H1 (cell line): ENCODE measurements at regions not wholly inside any gene's neighbourhood (a gene's known extent, or its start where the extent isn't known, plus 50 kb on each side); places are given as distances from the start of the nearest gene placed in this dataset.
A peak's percentile ranks its signal among the peaks of the same experiment; 100 is the strongest.

Experiments
- CTCF ChIA-PET: fragments of 300-600 bp; sonication (Branson Sonifier 250); formaldehyde crosslinking; loops from one replicate; lab custom pipeline; 2021; ENCODE audit not compliant: partially characterized antibody; lab: Charles Lee
- POLR2A ChIA-PET: fragments of 300-600 bp; sonication (Branson Sonifier 250); formaldehyde crosslinking; loops from one replicate; lab custom pipeline; 2021; ENCODE audit warnings: inconsistent platforms; ENCODE audit not compliant: partially characterized antibody; lab: Charles Lee
- DNase-seq, 2 experiments: peaks; one replicate each; pipeline versions ENCODE4 v3.0.0 to v3.0.0-alpha.2; 2010 to 2022; ENCODE audit warnings: low spot score in 2 of 2, low read depth in 1 of 2, mixed read lengths in 1 of 2
- FAIRE-seq: peaks from 2 replicates; lab custom pipeline; 2011; peaks lifted over from hg19 to GRCh38; lab: Jason Lieb, UNC
- H2AFZ ChIP-seq: 2 replicates; pipeline ENCODE4 v1.8.1; 2012; ENCODE audit warnings: low read length, inconsistent platforms
- H2AK5ac ChIP-seq: 2 replicates; pipeline ENCODE4 v1.6.1; 2013; ENCODE audit warnings: low read depth, low read length
- H2BK120ac ChIP-seq: replicated peaks from 2 replicates; pipeline ENCODE3; 2013; ENCODE audit warnings: low read depth, low read length, inconsistent platforms
- H2BK12ac ChIP-seq: 2 replicates; pipeline ENCODE4 v1.6.1; 2013; ENCODE audit warnings: low read depth, low read length
- H2BK15ac ChIP-seq: 2 replicates; pipeline ENCODE4 v1.6.1; 2013; ENCODE audit warnings: low read length
- H2BK20ac ChIP-seq: 2 replicates; pipeline ENCODE4 v1.6.1; 2013; ENCODE audit warnings: low read length
- H2BK5ac ChIP-seq: 2 replicates; pipeline ENCODE4 v1.6.1; 2013; ENCODE audit warnings: low read depth, low read length
- H3K14ac ChIP-seq: 2 replicates; pipeline ENCODE4 v1.6.1; 2013; ENCODE audit warnings: inconsistent platforms; ENCODE audit not compliant: insufficient read length
- H3K18ac ChIP-seq: 2 replicates; pipeline ENCODE4 v1.6.1; 2013; ENCODE audit warnings: low read length; ENCODE audit errors: extremely low read depth
- H3K23ac ChIP-seq: 2 replicates; pipeline ENCODE4 v1.6.1; 2013; ENCODE audit warnings: inconsistent platforms; ENCODE audit not compliant: insufficient read length
- H3K23me2 ChIP-seq: 2 replicates; pipeline ENCODE4 v1.6.1; 2013; ENCODE audit warnings: low read depth, low read length
- H3K27ac ChIP-seq: 2 replicates; pipeline ENCODE4 v1.6.1; 2011; ENCODE audit warnings: low read depth, low read length, inconsistent platforms
- H3K27me3 ChIP-seq, 4 experiments: replicated peaks in 1 of 4; 1 replicate in 1 of 4; 2 replicates in 3 of 4; pipeline versions ENCODE4 v1.6.1 to v1.8.1; 2011 to 2013; ENCODE audit warnings: low read length in 3 of 4, mild to moderate bottlenecking in 3 of 4, inconsistent platforms in 2 of 4, mixed read lengths in 2 of 4, moderate library complexity in 1 of 4; ENCODE audit not compliant: control insufficient read depth in 3 of 4, insufficient read depth in 3 of 4; ENCODE audit errors: extremely low read depth in 1 of 4
- H3K36me3 ChIP-seq, 4 experiments: 2 replicates each; pipeline versions ENCODE4 v1.6.1 to v1.8.1; 2011 to 2013; ENCODE audit warnings: mild to moderate bottlenecking in 4 of 4, low read length in 3 of 4, moderate library complexity in 2 of 4, control low read depth in 1 of 4, inconsistent platforms in 1 of 4; ENCODE audit not compliant: insufficient read depth in 4 of 4, control insufficient read depth in 2 of 4
- H3K4ac ChIP-seq: replicated peaks from 2 replicates; pipeline ENCODE3; 2013; ENCODE audit warnings: low read length, low read depth, mixed read lengths, inconsistent platforms; ENCODE audit not compliant: insufficient read length
- H3K4me1 ChIP-seq, 4 experiments: replicated peaks in 1 of 4; 1 replicate in 1 of 4; 2 replicates in 3 of 4; pipeline versions ENCODE4 v1.6.1 to v1.8.1; 2011 to 2013; ENCODE audit warnings: low read length in 3 of 4, inconsistent platforms in 2 of 4, mixed read lengths in 1 of 4; ENCODE audit not compliant: insufficient read depth in 4 of 4, control insufficient read depth in 3 of 4
- H3K4me2 ChIP-seq, 2 experiments: 2 replicates each; pipeline versions ENCODE4 v1.6.1 to v1.8.1; 2011 to 2013; ENCODE audit warnings: low read depth in 2 of 2, low read length in 2 of 2, control low read depth in 1 of 2, inconsistent platforms in 1 of 2, mild to moderate bottlenecking in 1 of 2; ENCODE audit not compliant: insufficient read depth in 1 of 2
- H3K4me3 ChIP-seq, 4 experiments: fragments of 200-600, 300-600 bp in 1 of 4; sonication (generic), shearing (Covaris generic), sonication (Bioruptor Twin) in 1 of 4; 2 replicates each; pipeline versions ENCODE4 v1.5.1 to v1.8.1; 2011 to 2016; ENCODE audit warnings: low read length in 4 of 4, low read depth in 3 of 4, control low read depth in 2 of 4, inconsistent platforms in 2 of 4, mild to moderate bottlenecking in 2 of 4, mixed read lengths in 1 of 4, moderate library complexity in 1 of 4; ENCODE audit not compliant: insufficient read depth in 2 of 4; ENCODE audit errors: extremely low read depth in 1 of 4
- H3K56ac ChIP-seq: replicated peaks from 2 replicates; pipeline ENCODE3; 2013; ENCODE audit warnings: low read depth, mild to moderate bottlenecking, mixed read lengths, low read length, inconsistent platforms; ENCODE audit not compliant: insufficient read length
- H3K79me1 ChIP-seq: 2 replicates; pipeline ENCODE4 v1.6.1; 2013; ENCODE audit warnings: low read depth, low read length, control low read depth
- H3K79me2 ChIP-seq, 2 experiments: 2 replicates each; pipeline versions ENCODE4 v1.6.1 to v1.8.1; 2012 to 2013; ENCODE audit warnings: low read length in 2 of 2, mild to moderate bottlenecking in 2 of 2, inconsistent platforms in 1 of 2; ENCODE audit not compliant: insufficient read depth in 2 of 2, control insufficient read depth in 1 of 2
- H3K9ac ChIP-seq, 4 experiments: replicated peaks in 1 of 4; 1 replicate in 1 of 4; 2 replicates in 3 of 4; pipeline versions ENCODE4 v1.6.1 to v1.8.1; 2011 to 2013; ENCODE audit warnings: low read depth in 3 of 4, low read length in 3 of 4, control low read depth in 2 of 4, mild to moderate bottlenecking in 2 of 4, moderate library complexity in 2 of 4, inconsistent platforms in 1 of 4; ENCODE audit errors: extremely low read depth in 1 of 4
- H3K9me3 ChIP-seq, 2 experiments: 2 replicates each; pipeline versions ENCODE4 v1.6.1 to v1.8.1; 2012 to 2013; ENCODE audit warnings: mild to moderate bottlenecking in 2 of 2, moderate library complexity in 2 of 2, control low read depth in 1 of 2, inconsistent platforms in 1 of 2, low read depth in 1 of 2, low read length in 1 of 2, mixed read lengths in 1 of 2; ENCODE audit not compliant: insufficient read depth in 2 of 2
- H4K20me1 ChIP-seq, 2 experiments: replicated peaks in 1 of 2; 2 replicates each; pipeline versions ENCODE3 to v1.8.1; 2011 to 2013; ENCODE audit warnings: inconsistent platforms in 2 of 2, low read length in 2 of 2, mild to moderate bottlenecking in 1 of 2; ENCODE audit not compliant: insufficient read depth in 2 of 2, control insufficient read depth in 1 of 2
- H4K5ac ChIP-seq: 2 replicates; pipeline ENCODE4 v1.6.1; 2013; ENCODE audit warnings: low read length, low read depth, mixed read lengths, inconsistent platforms; ENCODE audit not compliant: insufficient read length
- H4K8ac ChIP-seq: 2 replicates; pipeline ENCODE4 v1.8.0; 2013; ENCODE audit warnings: mild to moderate bottlenecking, moderate library complexity, low read length, inconsistent platforms; ENCODE audit not compliant: insufficient read depth; ENCODE audit errors: extremely low read depth
- H4K91ac ChIP-seq: replicated peaks from 2 replicates; pipeline ENCODE3; 2013; ENCODE audit warnings: low read length, mixed read lengths, inconsistent platforms; ENCODE audit not compliant: insufficient read length
- MAFK ChIP-seq: IDR thresholded peaks from 2 replicates; pipeline ENCODE4 v1.6.1; 2012; ENCODE audit warnings: low read depth, mild to moderate bottlenecking, improper control_type of control experiment, low read length
- POLR2AphosphoS5 ChIP-seq: IDR thresholded peaks from 2 replicates; pipeline ENCODE4 v1.6.1; 2011; ENCODE audit warnings: low read depth, low read length
- WGBS, 2 experiments: shearing (Covaris generic) in 1 of 2; methylation state at CpG; one replicate each; pipeline versions ENCODE4 v1.1.6 to v1.1.7; 2013 to 2015; ENCODE audit warnings: low lambda C conversion rate in 2 of 2, mixed read lengths in 2 of 2, inconsistent platforms in 1 of 2, low coverage in 1 of 2, missing lambda C conversion rate in 1 of 2; ENCODE audit not compliant: insufficient replicate concordance in 2 of 2, insufficient coverage in 1 of 2, insufficient read length in 1 of 2; ENCODE audit errors: extremely low coverage in 1 of 2, missing lambda C conversion rate in 1 of 2; 5-methylcytosine and 5-hydroxymethylcytosine counted together

DNA sequence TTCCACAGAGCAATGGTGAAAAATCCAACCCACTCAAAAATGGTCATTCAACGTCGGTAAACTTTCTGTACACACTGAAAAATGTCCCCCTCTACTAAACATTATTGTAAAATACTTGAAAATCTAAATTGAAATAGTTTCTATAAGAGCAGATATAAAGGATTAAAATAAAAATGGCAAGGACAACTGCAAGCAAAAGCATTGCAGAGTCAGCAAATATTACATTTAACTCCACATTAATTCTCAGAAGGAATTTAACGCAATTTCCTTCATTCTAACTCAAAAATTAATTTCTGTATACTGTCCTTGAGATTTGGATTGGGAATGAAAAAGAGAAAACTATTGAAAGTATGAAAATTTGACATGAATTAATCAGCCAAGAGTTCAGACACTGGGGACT, 64.4 kb upstream of the SSBP2 start:
- Histone ChIP-seq H3K4me3 (no peak overlapping the region), H3K27ac (no peak overlapping the region)
- CTCF ChIA-PET, result no interaction called here

More for the DNA sequence above, 64.4 kb upstream of the SSBP2 start:
- Histone ChIP-seq H4K20me1 (no peaks in the 10 kb centered on the region), H3K4me2 (no peak overlapping the region), H2AK5ac (no peak overlapping the region), H4K8ac (no peak overlapping the region), H2BK12ac (no peak overlapping the region), H3K14ac (no peak overlapping the region), H3K23me2 (no peaks in the 10 kb centered on the region), H3K9me3 (no peaks in the 10 kb centered on the region), H3K23ac (no peak overlapping the region), H3K4me1 (no peaks in the 10 kb centered on the region), H2BK5ac (no peak overlapping the region)
- DNase-seq (no peak), FAIRE-seq (no peak)
- no peak for TF ChIP-seq POLR2AphosphoS5
- peak; percentile 72; the same call in 1 of the 2 replicates for TF ChIP-seq MAFK
- TF ChIP-seq, all 59 proteins: peak for 1
- H2AFZ ChIP-seq, result no peak overlapping the region
- H3K79me2 ChIP-seq, result no peaks in the 10 kb centered on the region
- no peak overlapping the region for H2BK15ac ChIP-seq
- no peak overlapping the region for H3K9ac ChIP-seq
- H3K4ac ChIP-seq, result no peak overlapping the region
- no peak overlapping the region for H4K5ac ChIP-seq
- POLR2A ChIA-PET, result no interaction called here
- H2BK120ac ChIP-seq, result no peak overlapping the region
- no peak overlapping the region for H3K18ac ChIP-seq
- no peaks in the 10 kb centered on the region for H3K36me3 ChIP-seq
- H3K79me1 ChIP-seq, result no peaks in the 10 kb centered on the region
- H3K27me3 ChIP-seq, result no peaks in the 10 kb centered on the region
- no peak overlapping the region for H3K56ac ChIP-seq
- no peak overlapping the region for H2BK20ac ChIP-seq
- 86% methylated on average over 3 of the region's 3 CpGs; no CpG with 5 or more reads in 1 of the 2 experiments for WGBS, 2 experiments
- H4K91ac ChIP-seq, result no peak overlapping the region
